HS-27A (cell line): ENCODE measurements at regions not wholly inside any gene's neighbourhood (a gene's known extent, or its start where the extent isn't known, plus 50 kb on each side); places are given as distances from the start of the nearest gene placed in this dataset.
"Not testable (repeated sequence)": the region's sequence is repeated elsewhere in the genome, so short reads cannot be mapped to it uniquely, and the experiment has no call there.

Source experiments
- DNase-seq: peaks from one replicate; pipeline ENCODE4 v3.0.0-alpha.2; 2012; ENCODE audit warnings: low read depth, missing footprints

GRCh38 chr22:22057617-22058378 is 75.2 kb upstream of the TOP3B start:
- DNase-seq: no peak

GRCh38 chr22:22056809-22057594 is 74.4 kb upstream of the TOP3B start:
- DNase-seq: not testable (repeated sequence)

- DNase-seq: not testable (repeated sequence)
These were observed 70.1 kb upstream of the TOP3B start for GRCh38 chr22:22052548-22053139.

- not testable (repeated sequence) for DNase-seq
These were observed 68.4 kb upstream of the TOP3B start for GRCh38 chr22:22051032-22051431.

- DNase-seq: no peak
These were observed 67.7 kb upstream of the TOP3B start for GRCh38 chr22:22050141-22050775.

GRCh38 chr22:22049684-22050083 is 67.1 kb upstream of the TOP3B start:
- DNase-seq: no peak

GRCh38 chr22:22048981-22049531 is 66.5 kb upstream of the TOP3B start:
- no peak for DNase-seq

GRCh38 chr22:22048318-22048942 is 65.8 kb upstream of the TOP3B start:
- no peak for DNase-seq

GRCh38 chr22:22047776-22048175 is 65.2 kb upstream of the TOP3B start:
- DNase-seq: no peak

- no peak for DNase-seq
These were observed 64.7 kb upstream of the TOP3B start for GRCh38 chr22:22047266-22047665.

- DNase-seq: no peak
These were observed 63.8 kb upstream of the TOP3B start for GRCh38 chr22:22046370-22046769.

- DNase-seq: no peak
These were observed 63.2 kb upstream of the TOP3B start for GRCh38 chr22:22045571-22046335.

- no peak for DNase-seq
These were observed 61.6 kb upstream of the TOP3B start for GRCh38 chr22:22044153-22044552.

- no peak for DNase-seq
These were observed 60.9 kb upstream of the TOP3B start for GRCh38 chr22:22043296-22044078.

GRCh38 chr22:22042599-22043295 is 60.2 kb upstream of the TOP3B start:
- no peak for DNase-seq

GRCh38 chr22:22042009-22042408 is 59.4 kb upstream of the TOP3B start:
- no peak for DNase-seq

GRCh38 chr22:22040908-22041307 is 58.3 kb upstream of the TOP3B start:
- DNase-seq: no peak

- no peak for DNase-seq
These were observed 57.9 kb upstream of the TOP3B start for GRCh38 chr22:22040472-22040871.

- DNase-seq: no peak
These were observed 56.9 kb upstream of the TOP3B start for GRCh38 chr22:22039286-22040074.
